GM12878 (cell line): ENCODE measurements at regions not wholly inside any gene's neighbourhood (a gene's known extent, or its start where the extent isn't known, plus 50 kb on each side); places are given as distances from the start of the nearest gene placed in this dataset.
A peak's percentile ranks its signal among the peaks of the same experiment; 100 is the strongest.

Experiments
- CHD4 ChIP-seq: fragments of 200-600 bp; sonication (generic); IDR thresholded peaks from 2 replicates; pipeline ENCODE4 v1.6.1; 2016; ENCODE audit warnings: mild to moderate bottlenecking
- GABPA ChIP-seq: IDR thresholded peaks from 2 replicates; pipeline ENCODE4 v1.6.1; 2014; ENCODE audit warnings: antibody characterized with exemption, low read depth, mild to moderate bottlenecking, inconsistent platforms
- JUNB ChIP-seq: IDR thresholded peaks from 2 replicates; pipeline ENCODE4 v1.6.1; 2016; ENCODE audit warnings: antibody characterized with exemption, mild to moderate bottlenecking
- MYC ChIP-seq: IDR thresholded peaks from 2 replicates; pipeline ENCODE4 v1.6.1; 2011; ENCODE audit warnings: mild to moderate bottlenecking, low read length, moderate library complexity, inconsistent platforms; ENCODE audit not compliant: insufficient read depth, insufficient replicate concordance, insufficient read length, severe bottlenecking
- NFIC ChIP-seq: IDR thresholded peaks from 2 replicates; pipeline ENCODE4 v1.6.1; 2012; ENCODE audit warnings: low read depth, mild to moderate bottlenecking, inconsistent platforms, low read length, moderate library complexity
- NR2C2 ChIP-seq: IDR thresholded peaks from 2 replicates; pipeline ENCODE4 v1.6.1; 2011; ENCODE audit warnings: borderline replicate concordance, low read depth; ENCODE audit not compliant: control insufficient read depth, insufficient read length
- SIX5 ChIP-seq: IDR thresholded peaks from 2 replicates; pipeline ENCODE4 v1.6.1; 2011; ENCODE audit warnings: mild to moderate bottlenecking, low read depth, low read length, moderate library complexity; ENCODE audit not compliant: severe bottlenecking
- SMAD5 ChIP-seq: IDR thresholded peaks from 2 replicates; pipeline ENCODE4 v1.6.1; 2016; ENCODE audit warnings: antibody characterized with exemption, low read depth
- TAF1 ChIP-seq: IDR thresholded peaks from 2 replicates; pipeline ENCODE4 v1.6.1; 2011; ENCODE audit warnings: mild to moderate bottlenecking, low read depth, low read length, borderline replicate concordance
- TBL1XR1 ChIP-seq: IDR thresholded peaks from 2 replicates; pipeline ENCODE4 v1.6.1; 2012; ENCODE audit warnings: low read depth, low read length, improper control_type of control experiment
- TCF7 ChIP-seq: IDR thresholded peaks from 2 replicates; pipeline ENCODE4 v1.6.1; 2014; ENCODE audit warnings: antibody characterized with exemption, borderline replicate concordance
- TF ChIP-seq, protein P1 (sequence below): IDR thresholded peaks from 2 replicates; pipeline ENCODE4 v1.6.1; 2012; ENCODE audit warnings: mild to moderate bottlenecking, low read depth, low read length
- TF ChIP-seq, protein P2 (sequence below): fragments of 450-650 bp; IDR thresholded peaks from 2 replicates; pipeline ENCODE4 v1.6.1; 2018; ENCODE audit warnings: borderline replicate concordance, mild to moderate bottlenecking; ENCODE audit not compliant: partially characterized antibody
- TF ChIP-seq, protein P3 (sequence below): fragments of 450-650 bp; IDR thresholded peaks from 2 replicates; pipeline ENCODE4 v1.6.1; 2017; ENCODE audit warnings: mild to moderate bottlenecking, moderate library complexity
- TF ChIP-seq, protein P4 (sequence below): IDR thresholded peaks from 2 replicates; pipeline ENCODE4 v1.6.1; 2011; ENCODE audit warnings: low read depth, mild to moderate bottlenecking, low read length, moderate library complexity, borderline replicate concordance; ENCODE audit errors: extremely low read depth

DNA sequence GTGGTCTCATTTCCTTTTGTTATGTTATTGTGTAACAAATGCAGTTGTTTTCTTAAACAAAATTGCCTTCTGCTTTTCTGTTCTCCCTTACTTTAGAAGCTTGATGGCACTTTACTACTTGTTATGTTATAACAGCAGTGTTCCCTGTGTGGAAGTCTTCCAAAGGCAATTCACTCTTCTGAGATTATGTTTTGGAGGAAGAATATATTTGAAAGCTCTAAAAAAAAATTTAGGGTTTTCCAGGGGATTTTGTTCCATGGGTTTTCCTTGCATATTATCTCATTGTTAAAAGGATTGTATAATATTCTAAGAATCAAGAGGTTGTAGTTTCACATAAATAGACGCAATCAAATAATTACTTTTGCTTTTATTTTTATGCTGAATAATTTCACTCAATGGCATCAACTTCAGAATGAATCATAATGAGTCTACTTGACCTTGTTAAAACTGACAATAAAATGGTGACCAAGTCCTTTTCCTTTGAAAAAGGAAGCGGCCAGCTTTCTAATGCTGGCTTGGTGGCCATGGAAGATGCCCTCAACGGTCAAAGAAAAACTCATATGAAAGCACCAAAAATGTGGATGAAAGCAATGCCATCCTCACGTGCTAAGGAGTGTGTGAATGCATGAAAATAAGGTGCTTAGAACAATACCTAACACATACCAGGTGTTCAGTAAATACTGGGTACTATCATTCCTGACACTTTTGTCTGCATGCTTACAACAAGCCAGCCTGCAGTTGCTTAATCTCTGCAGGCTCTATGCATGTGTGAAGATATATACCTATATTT lies 92.4 kb upstream of the KLF6 start (continued):
- TF ChIP-seq, protein P1, sequence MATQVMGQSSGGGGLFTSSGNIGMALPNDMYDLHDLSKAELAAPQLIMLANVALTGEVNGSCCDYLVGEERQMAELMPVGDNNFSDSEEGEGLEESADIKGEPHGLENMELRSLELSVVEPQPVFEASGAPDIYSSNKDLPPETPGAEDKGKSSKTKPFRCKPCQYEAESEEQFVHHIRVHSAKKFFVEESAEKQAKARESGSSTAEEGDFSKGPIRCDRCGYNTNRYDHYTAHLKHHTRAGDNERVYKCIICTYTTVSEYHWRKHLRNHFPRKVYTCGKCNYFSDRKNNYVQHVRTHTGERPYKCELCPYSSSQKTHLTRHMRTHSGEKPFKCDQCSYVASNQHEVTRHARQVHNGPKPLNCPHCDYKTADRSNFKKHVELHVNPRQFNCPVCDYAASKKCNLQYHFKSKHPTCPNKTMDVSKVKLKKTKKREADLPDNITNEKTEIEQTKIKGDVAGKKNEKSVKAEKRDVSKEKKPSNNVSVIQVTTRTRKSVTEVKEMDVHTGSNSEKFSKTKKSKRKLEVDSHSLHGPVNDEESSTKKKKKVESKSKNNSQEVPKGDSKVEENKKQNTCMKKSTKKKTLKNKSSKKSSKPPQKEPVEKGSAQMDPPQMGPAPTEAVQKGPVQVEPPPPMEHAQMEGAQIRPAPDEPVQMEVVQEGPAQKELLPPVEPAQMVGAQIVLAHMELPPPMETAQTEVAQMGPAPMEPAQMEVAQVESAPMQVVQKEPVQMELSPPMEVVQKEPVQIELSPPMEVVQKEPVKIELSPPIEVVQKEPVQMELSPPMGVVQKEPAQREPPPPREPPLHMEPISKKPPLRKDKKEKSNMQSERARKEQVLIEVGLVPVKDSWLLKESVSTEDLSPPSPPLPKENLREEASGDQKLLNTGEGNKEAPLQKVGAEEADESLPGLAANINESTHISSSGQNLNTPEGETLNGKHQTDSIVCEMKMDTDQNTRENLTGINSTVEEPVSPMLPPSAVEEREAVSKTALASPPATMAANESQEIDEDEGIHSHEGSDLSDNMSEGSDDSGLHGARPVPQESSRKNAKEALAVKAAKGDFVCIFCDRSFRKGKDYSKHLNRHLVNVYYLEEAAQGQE = no peak
- TF ChIP-seq NFIC (peak; percentile 54; the same call in 1 of the 2 replicates), SIX5 (no peak), GABPA (no peak), TBL1XR1 (no peak), MYC (no peak), JUNB (peak; percentile 85), TAF1 (no peak), SMAD5 (no peak), NR2C2 (no peak), CHD4 (no peak), TCF7 (no peak)
- TF ChIP-seq, protein P2, sequence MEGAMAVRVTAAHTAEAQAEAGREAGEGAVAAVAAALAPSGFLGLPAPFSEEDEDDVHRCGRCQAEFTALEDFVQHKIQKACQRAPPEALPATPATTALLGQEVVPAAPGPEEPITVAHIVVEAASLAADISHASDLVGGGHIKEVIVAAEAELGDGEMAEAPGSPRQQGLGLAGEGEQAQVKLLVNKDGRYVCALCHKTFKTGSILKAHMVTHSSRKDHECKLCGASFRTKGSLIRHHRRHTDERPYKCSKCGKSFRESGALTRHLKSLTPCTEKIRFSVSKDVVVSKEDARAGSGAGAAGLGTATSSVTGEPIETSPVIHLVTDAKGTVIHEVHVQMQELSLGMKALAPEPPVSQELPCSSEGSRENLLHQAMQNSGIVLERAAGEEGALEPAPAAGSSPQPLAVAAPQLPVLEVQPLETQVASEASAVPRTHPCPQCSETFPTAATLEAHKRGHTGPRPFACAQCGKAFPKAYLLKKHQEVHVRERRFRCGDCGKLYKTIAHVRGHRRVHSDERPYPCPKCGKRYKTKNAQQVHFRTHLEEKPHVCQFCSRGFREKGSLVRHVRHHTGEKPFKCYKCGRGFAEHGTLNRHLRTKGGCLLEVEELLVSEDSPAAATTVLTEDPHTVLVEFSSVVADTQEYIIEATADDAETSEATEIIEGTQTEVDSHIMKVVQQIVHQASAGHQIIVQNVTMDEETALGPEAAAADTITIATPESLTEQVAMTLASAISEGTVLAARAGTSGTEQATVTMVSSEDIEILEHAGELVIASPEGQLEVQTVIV = no peak
- TF ChIP-seq, protein P3, sequence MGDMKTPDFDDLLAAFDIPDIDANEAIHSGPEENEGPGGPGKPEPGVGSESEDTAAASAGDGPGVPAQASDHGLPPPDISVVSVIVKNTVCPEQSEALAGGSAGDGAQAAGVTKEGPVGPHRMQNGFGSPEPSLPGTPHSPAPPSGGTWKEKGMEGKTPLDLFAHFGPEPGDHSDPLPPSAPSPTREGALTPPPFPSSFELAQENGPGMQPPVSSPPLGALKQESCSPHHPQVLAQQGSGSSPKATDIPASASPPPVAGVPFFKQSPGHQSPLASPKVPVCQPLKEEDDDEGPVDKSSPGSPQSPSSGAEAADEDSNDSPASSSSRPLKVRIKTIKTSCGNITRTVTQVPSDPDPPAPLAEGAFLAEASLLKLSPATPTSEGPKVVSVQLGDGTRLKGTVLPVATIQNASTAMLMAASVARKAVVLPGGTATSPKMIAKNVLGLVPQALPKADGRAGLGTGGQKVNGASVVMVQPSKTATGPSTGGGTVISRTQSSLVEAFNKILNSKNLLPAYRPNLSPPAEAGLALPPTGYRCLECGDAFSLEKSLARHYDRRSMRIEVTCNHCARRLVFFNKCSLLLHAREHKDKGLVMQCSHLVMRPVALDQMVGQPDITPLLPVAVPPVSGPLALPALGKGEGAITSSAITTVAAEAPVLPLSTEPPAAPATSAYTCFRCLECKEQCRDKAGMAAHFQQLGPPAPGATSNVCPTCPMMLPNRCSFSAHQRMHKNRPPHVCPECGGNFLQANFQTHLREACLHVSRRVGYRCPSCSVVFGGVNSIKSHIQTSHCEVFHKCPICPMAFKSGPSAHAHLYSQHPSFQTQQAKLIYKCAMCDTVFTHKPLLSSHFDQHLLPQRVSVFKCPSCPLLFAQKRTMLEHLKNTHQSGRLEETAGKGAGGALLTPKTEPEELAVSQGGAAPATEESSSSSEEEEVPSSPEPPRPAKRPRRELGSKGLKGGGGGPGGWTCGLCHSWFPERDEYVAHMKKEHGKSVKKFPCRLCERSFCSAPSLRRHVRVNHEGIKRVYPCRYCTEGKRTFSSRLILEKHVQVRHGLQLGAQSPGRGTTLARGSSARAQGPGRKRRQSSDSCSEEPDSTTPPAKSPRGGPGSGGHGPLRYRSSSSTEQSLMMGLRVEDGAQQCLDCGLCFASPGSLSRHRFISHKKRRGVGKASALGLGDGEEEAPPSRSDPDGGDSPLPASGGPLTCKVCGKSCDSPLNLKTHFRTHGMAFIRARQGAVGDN = peak; percentile 71
- TF ChIP-seq, protein P4, sequence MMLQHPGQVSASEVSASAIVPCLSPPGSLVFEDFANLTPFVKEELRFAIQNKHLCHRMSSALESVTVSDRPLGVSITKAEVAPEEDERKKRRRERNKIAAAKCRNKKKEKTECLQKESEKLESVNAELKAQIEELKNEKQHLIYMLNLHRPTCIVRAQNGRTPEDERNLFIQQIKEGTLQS = no peak
